Panc1 (cell line): ENCODE measurements at regions not wholly inside any gene's neighbourhood (a gene's known extent, or its start where the extent isn't known, plus 50 kb on each side); places are given as distances from the start of the nearest gene placed in this dataset.

ENCODE experiments used
- ATAC-seq: fragments of 200-7000 bp; cut with Tn5 transposase; 2 replicates; pipeline ENCODE4 v1.9.1; 2020; ENCODE audit warnings: mild to moderate bottlenecking, moderate library complexity
- BruUV-seq: library from RNA; stranded (reverse); fragments of 400-500 nt; replicated peaks from 2 replicates; lab custom pipeline; 2021; lab: Mats Ljungman, UMichigan
- CTCF ChIA-PET: fragments of 300-600 bp; sonication (Branson Sonifier 250); formaldehyde crosslinking; loops from one replicate; lab custom pipeline; 2022; ENCODE audit warnings: antibody characterized with exemption; lab: Charles Lee
- POLR2A ChIA-PET: fragments of 300-600 bp; sonication (Branson Sonifier 250); formaldehyde crosslinking; loops from one replicate; lab custom pipeline; 2022; ENCODE audit warnings: antibody characterized with exemption; lab: Charles Lee
- DNase-seq: peaks from one replicate; pipeline ENCODE4 v3.0.0-alpha.2; 2010; ENCODE audit warnings: low read depth, low spot score
- H3K27ac ChIP-seq: 2 replicates; pipeline ENCODE4 v1.5.1; 2011; ENCODE audit warnings: mild to moderate bottlenecking, low read length, inconsistent platforms
- H3K27me3 ChIP-seq: fragments of 200-500 bp; sonication (Bioruptor generic); 2 replicates; pipeline ENCODE4 v1.6.0; 2014; ENCODE audit warnings: low read length, inconsistent platforms; ENCODE audit not compliant: control insufficient read depth, insufficient read depth
- H3K36me3 ChIP-seq: fragments of 200-500 bp; sonication (Bioruptor generic); 2 replicates; pipeline ENCODE4 v1.5.1; 2014; ENCODE audit warnings: inconsistent platforms, mild to moderate bottlenecking, low read length, moderate library complexity; ENCODE audit not compliant: control insufficient read depth, insufficient read depth
- H3K4me1 ChIP-seq: 2 replicates; pipeline ENCODE4 v1.5.1; 2011; ENCODE audit warnings: inconsistent platforms, mild to moderate bottlenecking, low read length, moderate library complexity; ENCODE audit not compliant: control insufficient read depth, insufficient read depth
- H3K4me3 ChIP-seq, 2 experiments: 2 replicates each; pipeline ENCODE4 v1.5.1; 2011 to 2012; ENCODE audit warnings: low read depth in 2 of 2, low read length in 2 of 2, mild to moderate bottlenecking in 2 of 2, inconsistent platforms in 1 of 2, moderate library complexity in 1 of 2
- H3K9me3 ChIP-seq: fragments of 200-500 bp; sonication (Bioruptor generic); 2 replicates; pipeline ENCODE4 v1.5.1; 2014; ENCODE audit warnings: low read depth, mild to moderate bottlenecking, inconsistent platforms, low read length, moderate library complexity; ENCODE audit not compliant: control insufficient read depth, insufficient read depth
- CTCF ChIP-seq: fragments of 450-650 bp; IDR thresholded peaks from 2 replicates; pipeline ENCODE4 v1.5.1; 2017; ENCODE audit warnings: mild to moderate bottlenecking
- POLR2AphosphoS5 ChIP-seq: IDR thresholded peaks from 2 replicates; pipeline ENCODE4 v1.6.1; 2012; ENCODE audit warnings: mild to moderate bottlenecking, low read depth, low read length, moderate library complexity
- REST ChIP-seq, 2 experiments: IDR thresholded peaks; 2 replicates each; pipeline ENCODE4 v1.6.1; 2011 to 2012; ENCODE audit warnings: low read depth in 2 of 2, control low read depth in 1 of 2, low read length in 1 of 2, mild to moderate bottlenecking in 1 of 2, moderate library complexity in 1 of 2; ENCODE audit not compliant: insufficient read depth in 1 of 2
- SIN3A ChIP-seq: IDR thresholded peaks from 2 replicates; pipeline ENCODE4 v1.6.1; 2012; ENCODE audit warnings: low read depth, mild to moderate bottlenecking, low read length, moderate library complexity, borderline replicate concordance; ENCODE audit not compliant: insufficient read depth
- TCF7L2 ChIP-seq: IDR thresholded peaks from 2 replicates; pipeline ENCODE4 v1.6.1; 2011; ENCODE audit warnings: mild to moderate bottlenecking, low read depth, low read length, inconsistent platforms
- in situ Hi-C: cut with HindIII; loops from 2 replicates; pipeline ENCODE4 v1.10.0; 2016; ENCODE audit warnings: low sequenced_read_pairs, low pct_unique_long_range_greater_than_20kb
- intact Hi-C: fragments of 100-400 bp; cut with micrococcal nuclease; formaldehyde crosslinking; loops from one replicate; pipeline ENCODE4 v1.10.0; 2022; ENCODE audit not compliant: unreplicated experiment

- no peak for ATAC-seq
Measured at GRCh38 chr7:380139-380485, 90.1 kb downstream of the FOXL3 start.

GRCh38 chr7:380711-381210, 90.8 kb downstream of the FOXL3 start:
- Histone ChIP-seq H3K36me3 (no peaks in the 10 kb centered on the region), H3K4me1 (peaks cover 4% of the 10 kb centered on the region; the same call in 1 of the 2 replicates), H3K27ac (no peak overlapping the region), H3K27me3 (peaks cover 8% of the 10 kb centered on the region), H3K9me3 (no peaks in the 10 kb centered on the region), H3K4me3 (no peak overlapping the region)
- no TSS peak for BruUV-seq
- intact Hi-C loops (no loop called here), in situ Hi-C loops (no loop called here)
- ChIA-PET CTCF (no interaction called here), POLR2A (interaction anchor here (0.5 kb wide), 1 partner anchor 1256 kb away, joined by 10 read pairs; no protein-coding TSS in a partner anchor)
- DNase-seq (no peak), ATAC-seq (no peak)
- TF ChIP-seq TCF7L2 (no peak), REST (IDR thresholded peaks at IDR 0.05; ENCODE audit: insufficient read depth in 1 of 2, low read depth in 2 of 2, low read length in 1 of 2) (no peak), POLR2AphosphoS5 (no peak), CTCF (no peak), SIN3A (no peak)

More at GRCh38 chr7:380139-380485, 90.1 kb downstream of the FOXL3 start:
- TF ChIP-seq CTCF (no peak), REST (IDR thresholded peaks at IDR 0.05; ENCODE audit: insufficient read depth in 1 of 2, low read depth in 2 of 2, low read length in 1 of 2) (no peak), SIN3A (no peak), TCF7L2 (no peak), POLR2AphosphoS5 (no peak)
- Histone ChIP-seq H3K27ac (no peak overlapping the region), H3K9me3 (no peaks in the 10 kb centered on the region), H3K27me3 (peaks cover 8% of the 10 kb centered on the region), H3K4me3 (no peak overlapping the region), H3K36me3 (no peaks in the 10 kb centered on the region), H3K4me1 (peaks cover 4% of the 10 kb centered on the region; the same call in 1 of the 2 replicates)
- in situ Hi-C loops: no loop called here
- no peak for DNase-seq
- ChIA-PET POLR2A (no interaction called here), CTCF (no interaction called here)
- intact Hi-C loops: no loop called here
- no TSS peak for BruUV-seq
